NCI-H226 (cell line): ENCODE measurements at regions not wholly inside any gene's neighbourhood (a gene's known extent, or its start where the extent isn't known, plus 50 kb on each side); places are given as distances from the start of the nearest gene placed in this dataset.

Experiments
- DNase-seq: peaks from one replicate; pipeline ENCODE4 v3.0.0-alpha.2; 2015

- peak; percentile 44 for DNase-seq
Measured at GRCh38 chr9:31089549-31090221, 1294.8 kb upstream of the ACO1 start.

DNA sequence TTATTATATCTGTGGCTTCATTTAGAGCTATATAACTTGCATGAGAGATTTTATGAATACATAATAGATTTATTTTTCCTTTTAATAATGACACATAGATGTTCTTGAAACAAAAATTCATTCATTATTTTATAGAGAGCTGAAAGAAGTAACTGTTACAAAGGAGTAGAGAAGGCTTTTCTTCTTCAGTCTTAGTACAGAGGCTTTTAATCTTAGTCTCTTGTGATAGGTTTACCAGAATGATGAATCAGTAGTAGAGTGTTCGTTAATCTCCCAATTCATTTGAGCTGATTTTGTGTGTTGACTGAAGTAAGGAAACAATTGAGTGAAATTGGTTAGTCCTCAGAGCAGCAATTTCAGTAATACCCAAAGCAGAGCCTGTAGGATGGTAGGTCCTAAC lies 1284.1 kb upstream of the ACO1 start:
- DNase-seq, result no peak

DNA sequence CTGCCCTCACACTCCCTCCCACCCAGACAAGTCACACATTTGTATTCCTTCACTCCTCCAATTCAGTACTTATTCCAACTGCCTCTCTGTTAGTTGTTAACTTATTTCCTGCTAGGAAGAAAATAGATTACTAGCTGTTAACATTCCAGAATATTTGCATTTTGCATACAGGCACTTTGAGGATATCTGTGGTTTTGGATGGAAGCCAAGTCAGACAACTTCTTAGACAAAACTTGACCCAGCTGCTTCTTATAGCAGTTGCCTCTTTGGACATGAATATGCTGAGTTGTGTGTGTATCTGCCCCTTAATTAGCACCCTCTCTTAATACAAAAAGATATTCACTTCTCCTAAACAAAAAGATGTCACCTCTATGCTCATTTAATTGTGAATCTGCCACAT lies 1280.6 kb upstream of the ACO1 start:
- no peak for DNase-seq

- no peak for DNase-seq
Measured at GRCh38 chr9:31104249-31104648, 1280.2 kb upstream of the ACO1 start.

DNA sequence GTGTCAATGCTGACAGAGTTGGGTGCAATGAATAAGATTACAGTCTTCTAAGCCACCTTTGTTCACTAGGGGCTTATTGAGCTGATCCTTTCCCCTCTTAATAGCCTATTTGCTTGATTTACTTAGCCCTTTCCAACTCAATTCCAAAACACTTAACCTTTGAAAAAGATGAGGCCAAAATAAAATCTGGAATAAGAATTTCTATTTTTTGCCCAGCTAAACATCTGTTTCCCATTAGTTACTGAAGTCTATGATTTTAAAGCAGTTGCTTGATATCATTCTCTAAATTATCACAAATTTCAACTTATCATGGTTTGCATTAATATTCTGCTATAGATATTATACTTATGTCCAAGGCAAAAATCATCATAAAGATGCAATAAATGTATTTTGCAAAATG lies 1272.0 kb upstream of the ACO1 start:
- DNase-seq, result no peak

GRCh38 chr9:31114346-31114745 lies 1270.1 kb upstream of the ACO1 start:
- no peak for DNase-seq

DNA sequence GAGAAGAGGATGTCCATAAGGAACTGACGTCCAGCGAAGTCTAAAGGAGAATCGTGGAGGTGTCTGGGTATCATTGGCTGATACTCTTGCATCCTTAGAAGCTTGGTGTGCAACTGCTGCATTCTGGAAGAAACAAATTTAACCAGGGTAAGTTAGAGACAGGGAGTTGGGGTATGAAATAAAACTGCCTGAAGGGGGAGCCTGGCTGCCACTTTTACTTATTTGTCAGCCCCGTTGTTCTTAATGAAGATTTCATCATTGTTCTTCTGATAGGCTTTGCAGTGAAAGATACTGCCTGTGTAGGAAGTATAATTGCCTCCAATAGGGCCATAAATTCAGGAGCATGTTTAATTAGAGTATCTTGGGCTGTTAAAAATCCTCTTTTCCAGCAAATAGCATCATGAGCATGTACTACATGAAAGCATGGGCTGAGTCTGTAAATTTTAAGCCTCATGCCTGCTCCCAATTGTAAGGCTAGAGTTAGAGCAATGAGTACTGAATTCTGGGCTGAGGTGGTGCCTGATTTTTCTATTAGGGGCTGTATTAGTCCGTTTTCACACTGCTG lies 1264.5 kb upstream of the ACO1 start:
- DNase-seq, result peak; percentile 2

GRCh38 chr9:31124389-31124788 lies 1260.1 kb upstream of the ACO1 start:
- DNase-seq, result no peak

DNA sequence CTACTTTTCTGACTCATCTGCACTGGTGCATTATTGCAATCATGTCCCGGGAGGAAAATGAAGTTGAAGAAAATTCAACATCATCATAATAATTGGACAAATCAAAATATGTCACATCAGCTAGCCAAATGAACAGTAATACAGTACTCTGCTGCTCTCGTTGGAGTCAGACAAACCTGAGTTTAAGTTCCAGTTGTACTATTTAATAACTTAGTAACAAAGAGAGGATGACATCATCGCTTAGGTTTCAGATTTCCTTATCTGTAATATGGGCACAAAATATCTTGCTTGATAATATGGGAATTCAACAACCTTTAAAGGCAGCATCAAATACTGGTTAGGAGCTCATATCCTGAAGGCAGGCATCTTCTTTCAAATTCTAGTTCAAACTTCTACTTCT lies 1248.9 kb upstream of the ACO1 start:
- DNase-seq, result peak; percentile 28

GRCh38 chr9:31136524-31136923 lies 1247.9 kb upstream of the ACO1 start:
- no peak for DNase-seq

GRCh38 chr9:31137176-31138160 lies 1247.0 kb upstream of the ACO1 start:
- DNase-seq, result peak; percentile 90

GRCh38 chr9:31140316-31140715 lies 1244.1 kb upstream of the ACO1 start:
- peak; percentile 13 for DNase-seq

DNA sequence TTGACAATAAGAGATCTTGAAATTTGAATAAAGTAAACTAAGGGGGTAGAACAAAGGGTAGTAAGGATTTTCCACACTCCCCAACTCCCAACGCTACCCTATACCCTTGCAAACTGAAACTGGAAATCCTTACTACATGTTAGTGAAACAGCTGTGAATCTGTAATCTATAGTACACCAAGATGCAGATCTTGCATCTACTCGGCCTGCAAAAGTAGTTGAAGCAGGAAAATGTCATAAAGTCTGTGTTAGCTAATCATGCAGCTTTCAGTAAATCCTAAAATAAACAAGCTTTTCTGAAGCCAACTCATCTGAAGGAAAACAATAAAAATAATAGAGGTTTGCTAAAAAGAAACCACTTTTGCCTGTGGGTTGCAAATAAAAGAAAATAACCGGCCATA lies 1242.0 kb upstream of the ACO1 start:
- DNase-seq, result no peak

- no peak for DNase-seq
Measured at GRCh38 chr9:31144614-31145013, 1239.8 kb upstream of the ACO1 start.

GRCh38 chr9:31146485-31147166 lies 1237.8 kb upstream of the ACO1 start:
- DNase-seq, result no peak

DNA sequence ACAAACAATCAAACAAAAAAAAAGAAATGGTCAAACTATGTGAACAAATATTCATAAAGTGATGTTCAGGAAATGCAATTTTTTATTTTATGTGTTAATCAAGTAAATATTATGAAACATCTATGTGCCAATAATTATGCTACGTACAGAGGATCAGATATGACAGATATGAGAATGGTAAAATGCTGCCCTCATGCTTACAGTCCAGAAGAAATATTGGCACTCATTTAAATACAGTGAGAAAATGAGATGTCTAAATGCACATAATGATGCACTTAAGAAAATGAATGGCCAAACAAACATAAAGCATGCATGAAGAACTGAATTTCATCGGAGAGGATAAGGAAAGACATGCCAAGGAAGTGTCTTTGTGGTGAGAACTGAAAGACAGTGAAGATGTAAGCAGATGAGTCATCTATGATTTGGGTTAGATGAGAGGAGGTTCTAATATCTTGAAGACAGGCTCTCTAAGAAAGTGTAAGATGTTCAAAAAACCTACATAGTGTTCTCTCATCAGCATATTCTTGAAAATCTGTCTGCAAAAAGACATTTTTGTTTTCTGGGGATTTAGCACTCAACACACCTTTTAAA lies 1231.1 kb upstream of the ACO1 start:
- DNase-seq, result peak; percentile 17

GRCh38 chr9:31166516-31166915 lies 1217.9 kb upstream of the ACO1 start:
- no peak for DNase-seq

DNA sequence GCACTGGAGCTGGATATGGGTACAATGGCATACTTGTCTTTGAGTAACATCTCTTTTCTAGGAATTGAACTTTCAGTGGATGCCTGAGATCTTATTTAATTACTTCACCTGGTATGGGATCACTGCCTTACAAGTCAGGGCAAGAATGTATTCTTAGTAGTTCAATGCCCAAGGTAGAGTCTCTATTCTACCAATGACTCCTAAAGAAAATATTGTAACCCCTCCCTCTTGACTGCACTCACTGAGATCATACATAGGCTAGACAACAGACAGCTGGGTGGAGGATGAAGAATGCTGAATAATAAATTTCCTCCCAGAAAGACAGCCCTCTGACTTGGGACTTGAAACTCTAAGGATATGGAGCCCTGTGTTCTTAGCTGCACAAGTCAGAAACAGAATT lies 1216.3 kb upstream of the ACO1 start:
- peak; percentile 1 for DNase-seq

DNA sequence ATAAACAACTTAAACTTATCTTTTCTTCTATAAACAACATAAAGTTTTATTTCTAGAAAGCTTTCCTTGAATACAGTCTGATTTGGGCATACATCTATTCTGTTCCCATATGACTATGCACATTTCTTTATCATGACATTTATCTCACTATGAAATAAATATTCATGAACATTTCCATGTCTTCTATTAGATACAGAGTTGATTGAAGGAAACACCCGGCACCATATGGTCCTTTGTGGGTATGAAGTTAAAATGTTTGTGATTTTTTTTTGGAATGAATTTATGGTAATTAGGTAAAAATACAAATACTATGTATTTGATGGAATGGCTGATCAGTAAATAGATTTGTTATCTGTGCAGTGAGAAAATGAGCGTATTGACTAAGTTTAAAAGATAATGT lies 1209.8 kb upstream of the ACO1 start:
- no peak for DNase-seq

- DNase-seq, result no peak
Measured at GRCh38 chr9:31183866-31184265, 1200.6 kb upstream of the ACO1 start.

GRCh38 chr9:31185831-31186230 lies 1198.6 kb upstream of the ACO1 start:
- peak; percentile 73 for DNase-seq

GRCh38 chr9:31188496-31188895 lies 1195.9 kb upstream of the ACO1 start:
- DNase-seq, result no peak
